Nucleus accumbens (tissue), 56 donors: ENCODE measurements at regions not wholly inside any gene's neighbourhood (a gene's known extent, or its start where the extent isn't known, plus 50 kb on each side); places are given as distances from the start of the nearest gene placed in this dataset.
"Not testable (repeated sequence)": the region's sequence is repeated elsewhere in the genome, so short reads cannot be mapped to it uniquely, and the experiment has no call there.

ENCODE experiments used
- DNase-seq, 56 donors: peaks; one replicate each; lab custom pipeline; 2025; lab: John Stamatoyannopoulos, UW

- no peak for DNase-seq
These were observed 284.8 kb upstream of the GRAMD2B start for GRCh38 chr5:126138281-126138931.

GRCh38 chr5:126139086-126139485 is 284.1 kb upstream of the GRAMD2B start:
- DNase-seq: no peak

GRCh38 chr5:126139773-126140172 is 283.4 kb upstream of the GRAMD2B start:
- DNase-seq: no peak

GRCh38 chr5:126143622-126144021 is 279.6 kb upstream of the GRAMD2B start:
- DNase-seq: no peak

- not testable (repeated sequence) for DNase-seq
These were observed 272.9 kb upstream of the GRAMD2B start for GRCh38 chr5:126150319-126150718.

GRCh38 chr5:126155298-126155697 is 267.9 kb upstream of the GRAMD2B start:
- not testable (repeated sequence) for DNase-seq

- DNase-seq: no peak
These were observed 256.8 kb upstream of the GRAMD2B start for GRCh38 chr5:126166368-126166767.

- DNase-seq: no peak
These were observed 254.4 kb upstream of the GRAMD2B start for GRCh38 chr5:126168785-126169184.

GRCh38 chr5:126171916-126172315 is 251.3 kb upstream of the GRAMD2B start:
- DNase-seq: no peak

- DNase-seq: no peak
These were observed 250.4 kb upstream of the GRAMD2B start for GRCh38 chr5:126172812-126173211.

GRCh38 chr5:126178521-126178920 is 244.7 kb upstream of the GRAMD2B start:
- DNase-seq: no peak

GRCh38 chr5:126182971-126183695 is 240.1 kb upstream of the GRAMD2B start:
- DNase-seq: peak in 51 of 56 donors; percentile 4 to 80 (median 49)

GRCh38 chr5:126184474-126184873 is 238.7 kb upstream of the GRAMD2B start:
- no peak for DNase-seq

- no peak for DNase-seq
These were observed 237.0 kb upstream of the GRAMD2B start for GRCh38 chr5:126186210-126186609.

GRCh38 chr5:126188804-126189203 is 234.4 kb upstream of the GRAMD2B start:
- DNase-seq: no peak

GRCh38 chr5:126189231-126189630 is 234.0 kb upstream of the GRAMD2B start:
- no peak for DNase-seq

GRCh38 chr5:126189862-126190261 is 233.3 kb upstream of the GRAMD2B start:
- DNase-seq: no peak

GRCh38 chr5:126192226-126192625 is 231.0 kb upstream of the GRAMD2B start:
- DNase-seq: no peak

GRCh38 chr5:126195410-126196100 is 227.7 kb upstream of the GRAMD2B start:
- no peak for DNase-seq

GRCh38 chr5:126198531-126198930 is 224.7 kb upstream of the GRAMD2B start:
- no peak for DNase-seq

- DNase-seq: no peak
These were observed 223.7 kb upstream of the GRAMD2B start for GRCh38 chr5:126199467-126199866.

GRCh38 chr5:126208691-126209090 is 214.5 kb upstream of the GRAMD2B start:
- no peak for DNase-seq
